DMS153 treated with DMSO at 0.1 percent for 48 hours (cell line): ENCODE measurements at regions not wholly inside any gene's neighbourhood (a gene's known extent, or its start where the extent isn't known, plus 50 kb on each side); places are given as distances from the start of the nearest gene placed in this dataset.

Experiments
- DNase-seq: peaks from one replicate; lab custom pipeline; 2025; ENCODE audit not compliant: unreplicated experiment; lab: John Stamatoyannopoulos, UW

- no peak for DNase-seq
These were observed 1244.8 kb upstream of the SORCS1 start for GRCh38 chr10:108409306-108409705.

DNA sequence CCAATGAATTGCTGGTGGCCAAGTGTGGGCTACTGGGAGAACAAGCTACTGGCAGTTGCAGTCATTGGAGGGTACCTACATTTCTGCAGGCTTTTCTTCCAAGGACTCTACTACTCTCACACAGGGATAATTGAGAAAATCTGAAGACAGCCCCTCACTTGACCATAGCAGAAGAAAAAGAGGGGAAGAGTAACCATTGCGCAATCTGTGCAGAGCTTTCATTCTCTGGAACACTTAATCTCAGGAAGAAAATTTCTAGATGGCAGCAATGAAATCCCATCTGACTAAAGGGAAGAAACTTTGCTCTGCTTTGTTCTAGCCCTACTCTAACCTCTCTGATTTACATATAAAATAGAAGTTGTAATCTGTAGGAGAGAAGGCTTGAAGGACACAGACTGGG, 1239.6 kb upstream of the SORCS1 start:
- DNase-seq: no peak

DNA sequence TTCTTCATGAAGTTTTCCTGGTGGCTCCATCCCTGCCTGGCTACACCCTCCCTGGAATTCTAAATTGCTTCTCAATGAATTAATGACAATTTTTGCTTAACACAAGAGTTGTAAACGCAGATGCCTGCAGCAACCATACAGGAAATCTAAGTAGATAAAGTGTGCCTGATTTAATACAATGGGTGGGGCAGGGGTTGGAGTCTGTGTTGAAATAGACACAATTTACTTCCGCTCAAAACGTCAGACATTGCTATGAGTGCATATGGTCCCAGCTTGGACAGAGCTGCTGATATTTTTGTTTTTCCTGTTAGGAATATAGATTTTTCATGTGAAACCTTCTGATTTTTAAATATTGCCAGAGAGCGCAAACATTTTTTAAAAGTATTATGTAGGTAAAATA, 1235.0 kb upstream of the SORCS1 start:
- no peak for DNase-seq

DNA sequence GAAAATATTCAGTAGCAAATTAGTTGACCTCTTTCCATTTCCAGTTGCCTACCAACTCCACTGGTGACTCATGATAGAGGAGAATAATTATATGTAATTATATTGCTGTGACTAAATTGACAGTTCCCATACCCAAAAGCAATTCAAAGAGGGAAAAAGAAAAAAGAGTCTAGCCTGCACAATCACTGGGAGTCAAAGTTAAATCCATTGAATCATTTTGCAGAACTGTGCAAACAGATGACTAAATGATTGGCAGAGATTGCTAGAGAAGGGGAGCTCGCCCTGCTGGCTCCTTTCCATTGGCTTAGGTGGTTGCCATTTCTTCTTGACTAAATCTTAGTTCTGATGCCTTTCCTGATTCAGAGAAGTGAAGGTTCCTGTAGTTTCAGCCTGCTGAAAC, 1228.6 kb upstream of the SORCS1 start:
- no peak for DNase-seq

DNA sequence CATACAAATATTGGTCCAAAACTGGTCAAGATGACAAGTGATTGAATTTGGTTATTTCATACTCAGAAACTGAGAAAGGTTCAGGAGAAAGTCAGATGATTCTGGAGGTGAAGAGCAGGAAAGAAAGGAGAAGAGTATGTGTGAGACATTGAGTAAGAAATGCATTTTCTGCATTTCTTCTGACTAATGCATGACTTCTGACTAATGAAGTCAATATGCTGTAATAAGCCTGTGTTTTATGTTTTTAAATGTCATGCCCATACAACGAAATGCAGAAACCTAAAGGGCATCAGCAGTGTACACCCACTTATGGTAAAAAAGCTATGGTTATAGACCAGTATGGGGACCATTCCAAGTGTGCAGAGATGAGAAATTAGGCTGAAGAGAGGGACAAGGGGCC, 1227.8 kb upstream of the SORCS1 start:
- no peak for DNase-seq

DNA sequence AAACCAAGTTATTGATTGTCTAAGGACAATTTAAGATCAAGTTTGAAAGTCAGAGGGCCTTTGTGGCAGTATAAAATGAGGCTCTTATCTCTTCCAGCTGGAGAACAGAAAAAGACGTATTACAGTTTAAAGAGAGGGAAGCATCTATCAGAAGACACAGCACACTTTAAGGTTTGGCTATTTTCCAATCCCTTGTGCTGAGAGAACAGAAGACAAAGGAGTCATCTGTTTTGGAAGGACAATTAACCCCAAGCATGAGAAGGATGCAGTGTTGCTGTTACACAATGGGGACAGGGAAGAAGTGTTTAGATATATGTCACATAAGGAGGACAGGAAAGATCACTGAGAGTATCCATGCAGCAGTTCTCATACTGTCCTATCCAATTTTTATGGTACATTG, 1224.2 kb upstream of the SORCS1 start:
- no peak for DNase-seq

GRCh38 chr10:108385963-108386362, 1221.5 kb upstream of the SORCS1 start:
- no peak for DNase-seq

DNA sequence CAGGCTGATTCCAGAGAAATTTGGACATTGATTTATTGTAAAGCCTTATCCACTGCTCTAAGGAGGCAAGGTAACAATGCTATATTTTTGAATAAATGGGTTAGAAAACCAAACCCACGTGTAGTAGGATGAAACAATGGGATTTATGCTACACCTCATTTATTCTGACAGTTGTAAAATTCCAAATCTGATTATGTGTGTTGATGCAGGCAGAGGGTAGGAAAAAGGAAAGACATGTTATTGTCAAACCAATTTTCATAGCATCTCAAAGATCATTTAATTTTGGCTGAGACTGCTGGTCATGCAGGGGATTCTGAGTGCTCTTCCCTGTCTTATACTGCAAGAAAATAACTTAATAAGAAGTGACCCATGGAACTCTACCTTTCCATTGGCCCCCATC, 1219.9 kb upstream of the SORCS1 start:
- no peak for DNase-seq

DNA sequence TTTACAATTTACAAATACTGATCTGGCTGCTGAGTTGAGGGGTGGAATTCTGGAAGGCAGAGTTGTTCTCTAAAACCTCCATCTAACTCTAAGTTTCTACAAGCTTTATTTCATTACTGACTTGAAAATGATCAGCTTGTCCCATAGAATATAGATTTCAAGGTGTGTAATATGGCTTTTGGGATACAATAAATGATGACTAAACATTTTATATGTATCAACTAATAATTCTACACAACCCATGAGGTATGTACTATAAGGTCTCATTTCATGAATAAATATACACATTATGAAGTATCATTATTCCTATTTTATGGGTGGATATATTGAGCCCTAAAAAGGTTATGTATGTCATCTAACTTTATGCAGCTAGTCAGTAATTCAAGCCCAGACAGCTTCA, 1214.3 kb upstream of the SORCS1 start:
- DNase-seq: no peak

DNA sequence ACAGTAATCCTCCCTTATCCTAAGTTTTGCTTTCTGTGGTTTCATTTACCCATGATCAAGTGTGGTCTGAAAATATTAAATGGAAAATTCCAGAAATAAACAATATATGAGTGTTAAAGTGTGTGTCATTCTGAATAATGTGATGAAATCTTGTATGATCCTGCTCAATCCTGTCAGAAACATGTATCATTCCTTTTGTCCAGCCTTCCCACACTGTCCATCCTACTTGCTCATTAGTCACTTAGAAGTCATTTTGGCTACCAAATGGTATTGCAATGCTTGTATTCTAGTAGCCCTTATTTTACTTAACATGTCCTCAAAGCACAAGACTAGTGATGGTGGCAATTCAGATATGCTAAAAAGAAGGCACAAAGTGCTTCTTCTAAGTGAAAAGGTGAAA, 1211.2 kb upstream of the SORCS1 start:
- DNase-seq: no peak

GRCh38 chr10:108374991-108375390, 1210.5 kb upstream of the SORCS1 start:
- no peak for DNase-seq

GRCh38 chr10:108365541-108365940, 1201.0 kb upstream of the SORCS1 start:
- DNase-seq: no peak

DNA sequence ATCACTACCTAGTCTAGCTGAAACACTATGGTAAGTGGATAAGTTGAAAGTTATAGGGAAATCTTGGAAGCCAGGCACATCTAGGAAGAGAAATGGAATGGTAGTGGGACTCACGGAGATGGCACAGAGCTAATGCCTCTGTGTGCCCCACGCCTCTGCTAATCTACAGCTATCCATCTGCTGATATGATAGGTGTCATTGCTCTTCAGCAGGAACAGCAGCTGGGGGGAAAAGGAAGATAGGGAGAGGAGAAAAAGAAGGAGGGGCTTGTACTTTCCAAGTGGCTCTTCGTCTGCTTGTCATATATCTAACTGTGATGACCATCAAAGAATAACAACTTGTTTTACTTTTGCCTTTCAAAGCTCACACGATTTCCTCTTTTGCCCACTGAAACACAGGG, 1199.1 kb upstream of the SORCS1 start:
- DNase-seq: no peak

GRCh38 chr10:108362961-108363360, 1198.5 kb upstream of the SORCS1 start:
- DNase-seq: no peak

DNA sequence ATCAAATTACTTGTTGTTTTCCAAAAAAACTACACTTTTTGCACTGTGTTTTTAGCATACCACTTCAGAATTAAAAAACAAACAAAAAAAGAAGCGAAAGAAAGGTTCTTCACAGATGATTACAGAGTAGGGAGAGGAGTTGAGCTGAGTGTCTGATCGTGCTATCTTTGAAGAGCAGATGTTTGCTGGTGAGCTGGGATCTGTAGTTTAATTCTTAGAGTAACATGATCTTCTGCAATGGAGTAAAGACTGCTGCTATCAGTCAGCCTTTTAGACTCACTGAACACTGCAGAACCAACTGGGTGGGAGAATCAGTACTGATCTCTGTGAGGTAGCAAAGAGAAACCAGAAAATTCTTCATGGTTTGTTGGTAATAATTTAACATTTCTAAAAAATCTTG, 1197.8 kb upstream of the SORCS1 start:
- no peak for DNase-seq

- no peak for DNase-seq
These were observed 1195.7 kb upstream of the SORCS1 start for GRCh38 chr10:108360187-108360586.

DNA sequence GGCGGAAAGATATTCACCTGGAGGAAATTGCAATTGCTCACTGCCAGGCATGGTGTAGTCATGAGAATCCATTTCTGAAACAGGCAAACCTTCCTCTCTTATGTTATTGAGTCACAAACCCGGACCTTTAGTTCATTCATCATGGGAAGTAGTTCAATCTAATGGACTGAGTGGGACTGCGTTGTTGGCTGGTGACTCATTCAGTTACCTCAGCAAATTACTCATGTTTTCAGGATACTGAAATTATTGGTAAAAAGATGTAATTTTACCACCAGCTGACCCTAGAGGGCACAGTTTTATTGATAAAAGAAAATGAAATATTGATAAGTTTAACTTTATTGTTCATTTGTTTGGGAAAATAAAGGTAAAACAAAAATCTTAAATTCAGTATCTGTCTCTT, 1194.4 kb upstream of the SORCS1 start:
- DNase-seq: no peak

DNA sequence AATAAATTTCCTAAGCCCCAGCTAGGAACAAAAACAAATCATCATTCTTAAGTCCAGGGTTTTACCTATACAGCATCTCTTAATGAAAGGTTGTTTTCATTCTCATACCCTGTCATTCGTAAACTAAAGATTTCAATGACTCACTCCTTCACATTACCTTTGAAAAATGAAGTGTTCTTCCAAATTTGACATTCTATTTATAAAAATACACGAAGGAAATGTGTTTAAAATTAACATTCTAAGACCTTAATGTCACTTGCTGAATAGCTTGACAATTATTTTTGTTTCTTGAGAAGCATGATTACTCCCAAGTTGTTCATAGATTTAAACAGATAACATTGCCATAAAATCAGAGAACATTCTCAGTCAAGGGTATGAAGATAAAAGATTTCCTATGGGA, 1188.3 kb upstream of the SORCS1 start:
- no peak for DNase-seq

- DNase-seq: no peak
These were observed 1183.7 kb upstream of the SORCS1 start for GRCh38 chr10:108348215-108348614.

- DNase-seq: no peak
These were observed 1181.6 kb upstream of the SORCS1 start for GRCh38 chr10:108346066-108346465.

- no peak for DNase-seq
These were observed 1173.6 kb upstream of the SORCS1 start for GRCh38 chr10:108338146-108338545.

- DNase-seq: no peak
These were observed 1172.3 kb upstream of the SORCS1 start for GRCh38 chr10:108336836-108337235.

- DNase-seq: no peak
These were observed 1163.2 kb upstream of the SORCS1 start for GRCh38 chr10:108327706-108328105.

DNA sequence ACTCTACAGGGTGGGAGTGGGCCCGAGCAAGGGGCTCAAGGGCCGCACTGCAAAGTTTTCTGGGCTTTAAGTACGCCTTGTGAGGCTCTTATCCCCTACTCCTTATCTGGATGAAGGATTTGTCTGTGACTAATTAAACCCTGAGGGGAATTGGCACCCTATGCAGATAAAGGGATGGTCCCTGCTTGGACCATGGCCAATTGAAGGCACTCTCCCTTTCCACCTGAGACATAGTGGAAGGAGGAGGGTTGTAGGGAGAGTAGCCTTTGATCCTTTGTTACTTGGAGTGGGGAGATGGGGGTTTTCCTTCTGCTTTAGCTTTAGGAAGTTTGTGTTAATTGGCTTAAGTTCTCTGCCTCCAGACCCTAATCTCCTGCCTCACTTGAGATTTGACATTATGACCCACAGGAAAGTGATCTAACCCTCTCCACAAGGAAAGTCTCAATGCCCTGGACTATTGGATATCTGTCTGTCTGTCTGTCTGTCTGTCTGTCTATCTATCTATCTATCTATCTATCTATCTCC, 1158.8 kb upstream of the SORCS1 start:
- no peak for DNase-seq
